ENCODE measurements at regions not wholly inside any gene's neighbourhood (a gene's known extent, or its start where the extent isn't known, plus 50 kb on each side); places are given as distances from the start of the nearest gene placed in this dataset.
"Not testable (repeated sequence)": the region's sequence is repeated elsewhere in the genome, so short reads cannot be mapped to it uniquely, and the experiment has no call there.

GRCh38 chr13:78977311-78977710 lies 318.4 kb upstream of the OBI1 start:
- no peak for FAIRE-seq

GRCh38 chr13:78976696-78977095 lies 317.7 kb upstream of the OBI1 start:
- no peak for FAIRE-seq

- no peak for FAIRE-seq
These were observed 313.6 kb upstream of the OBI1 start for GRCh38 chr13:78972561-78972960.

- no peak for FAIRE-seq
These were observed 312.5 kb upstream of the OBI1 start for GRCh38 chr13:78971355-78972025.

- no peak for FAIRE-seq
These were observed 301.9 kb upstream of the OBI1 start for GRCh38 chr13:78960881-78961280.

GRCh38 chr13:78958006-78958405 lies 299.1 kb upstream of the OBI1 start:
- FAIRE-seq, result no peak

- no peak for FAIRE-seq
These were observed 281.6 kb upstream of the OBI1 start for GRCh38 chr13:78940455-78941130.

GRCh38 chr13:78934336-78934735 lies 275.4 kb upstream of the OBI1 start:
- FAIRE-seq, result no peak

GRCh38 chr13:78915015-78915414 lies 256.1 kb upstream of the OBI1 start:
- no peak for FAIRE-seq

- no peak for FAIRE-seq
These were observed 254.7 kb upstream of the OBI1 start for GRCh38 chr13:78913656-78914055.

GRCh38 chr13:78910147-78910546 lies 251.2 kb upstream of the OBI1 start:
- no peak for FAIRE-seq

GRCh38 chr13:78909276-78909675 lies 250.3 kb upstream of the OBI1 start:
- FAIRE-seq, result no peak

- no peak for FAIRE-seq
These were observed 248.1 kb upstream of the OBI1 start for GRCh38 chr13:78907006-78907405.

GRCh38 chr13:78897200-78897599 lies 238.2 kb upstream of the OBI1 start:
- FAIRE-seq, result no peak

- FAIRE-seq, result no peak
These were observed 225.6 kb upstream of the OBI1 start for GRCh38 chr13:78884571-78884970.

- FAIRE-seq, result no peak
These were observed 222.8 kb upstream of the OBI1 start for GRCh38 chr13:78881751-78882150.

- no peak for FAIRE-seq
These were observed 222.1 kb upstream of the OBI1 start for GRCh38 chr13:78881054-78881453.

- FAIRE-seq, result no peak
These were observed 218.1 kb upstream of the OBI1 start for GRCh38 chr13:78876915-78877549.

- no peak for FAIRE-seq
These were observed 217.0 kb upstream of the OBI1 start for GRCh38 chr13:78875792-78876580.

GRCh38 chr13:78868991-78869390 lies 210.0 kb upstream of the OBI1 start:
- FAIRE-seq, result no peak

- no peak for FAIRE-seq
These were observed 208.7 kb upstream of the OBI1 start for GRCh38 chr13:78867655-78868054.

- FAIRE-seq, result not testable (repeated sequence)
These were observed 207.1 kb upstream of the OBI1 start for GRCh38 chr13:78866076-78866475.

- FAIRE-seq, result no peak
These were observed 203.5 kb upstream of the OBI1 start for GRCh38 chr13:78862446-78862845.

- FAIRE-seq, result no peak
These were observed 193.8 kb upstream of the OBI1 start for GRCh38 chr13:78852709-78853108.

All from TTC549 (cell line).